ENCODE measurements at regions not wholly inside any gene's neighbourhood (a gene's known extent, or its start where the extent isn't known, plus 50 kb on each side); places are given as distances from the start of the nearest gene placed in this dataset.

DNA sequence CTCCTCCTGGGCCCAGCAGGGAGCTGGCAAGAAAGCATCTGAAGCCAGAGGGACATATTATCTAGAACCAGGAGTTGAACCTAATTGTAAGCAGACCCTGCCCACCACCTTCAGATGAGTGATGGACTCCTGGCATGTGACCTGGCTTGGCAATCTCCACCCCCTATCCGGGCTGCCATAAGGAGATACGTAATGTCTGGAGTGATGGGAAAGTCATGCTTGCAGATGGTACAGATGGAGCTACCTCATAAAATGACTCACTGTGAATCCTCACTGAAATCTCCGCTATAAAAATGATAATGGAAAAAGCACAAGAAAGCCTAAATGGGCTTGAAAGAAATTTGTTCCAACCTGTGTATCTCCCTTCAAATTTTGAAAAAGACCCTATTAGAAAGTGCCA is 157.5 kb downstream of the DMRT2 start:
- TF ChIP-seq EZH2 (IDR thresholded peaks at IDR 0.05; ENCODE audit: low read length): no peak
- TF ChIP-seq, protein P1, sequence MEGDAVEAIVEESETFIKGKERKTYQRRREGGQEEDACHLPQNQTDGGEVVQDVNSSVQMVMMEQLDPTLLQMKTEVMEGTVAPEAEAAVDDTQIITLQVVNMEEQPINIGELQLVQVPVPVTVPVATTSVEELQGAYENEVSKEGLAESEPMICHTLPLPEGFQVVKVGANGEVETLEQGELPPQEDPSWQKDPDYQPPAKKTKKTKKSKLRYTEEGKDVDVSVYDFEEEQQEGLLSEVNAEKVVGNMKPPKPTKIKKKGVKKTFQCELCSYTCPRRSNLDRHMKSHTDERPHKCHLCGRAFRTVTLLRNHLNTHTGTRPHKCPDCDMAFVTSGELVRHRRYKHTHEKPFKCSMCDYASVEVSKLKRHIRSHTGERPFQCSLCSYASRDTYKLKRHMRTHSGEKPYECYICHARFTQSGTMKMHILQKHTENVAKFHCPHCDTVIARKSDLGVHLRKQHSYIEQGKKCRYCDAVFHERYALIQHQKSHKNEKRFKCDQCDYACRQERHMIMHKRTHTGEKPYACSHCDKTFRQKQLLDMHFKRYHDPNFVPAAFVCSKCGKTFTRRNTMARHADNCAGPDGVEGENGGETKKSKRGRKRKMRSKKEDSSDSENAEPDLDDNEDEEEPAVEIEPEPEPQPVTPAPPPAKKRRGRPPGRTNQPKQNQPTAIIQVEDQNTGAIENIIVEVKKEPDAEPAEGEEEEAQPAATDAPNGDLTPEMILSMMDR (optimal IDR thresholded peaks at IDR 0.05 in 1 of 3, IDR thresholded peaks at IDR 0.05 in 1 of 3, conservative IDR thresholded peaks at IDR 0.05 in 1 of 3; ENCODE audit: extremely low read depth in 1 of 3, insufficient read depth in 2 of 3, low read length in 3 of 3): no peak
